ENCODE measurements at regions not wholly inside any gene's neighbourhood (a gene's known extent, or its start where the extent isn't known, plus 50 kb on each side); places are given as distances from the start of the nearest gene placed in this dataset.

GRCh38 chr7:41830271-41830670 lies 127.4 kb upstream of the INHBA start:
- no peak for DNase-seq

GRCh38 chr7:41828911-41829310 lies 126.0 kb upstream of the INHBA start:
- no peak for DNase-seq

GRCh38 chr7:41826641-41827040 lies 123.8 kb upstream of the INHBA start:
- no peak for DNase-seq

- peak; percentile 20 for DNase-seq
These were observed 123.1 kb upstream of the INHBA start for GRCh38 chr7:41825927-41826480.

GRCh38 chr7:41824284-41824683 lies 121.4 kb upstream of the INHBA start:
- DNase-seq: no peak

- DNase-seq: no peak
These were observed 119.4 kb upstream of the INHBA start for GRCh38 chr7:41822259-41822817.

GRCh38 chr7:41821521-41822213 lies 118.8 kb upstream of the INHBA start:
- no peak for DNase-seq

- DNase-seq: no peak
These were observed 117.3 kb upstream of the INHBA start for GRCh38 chr7:41820111-41820671.

- DNase-seq: no peak
These were observed 116.8 kb upstream of the INHBA start for GRCh38 chr7:41819645-41820044.

- DNase-seq: no peak
These were observed 116.0 kb upstream of the INHBA start for GRCh38 chr7:41818765-41819398.

- DNase-seq: no peak
These were observed 114.5 kb upstream of the INHBA start for GRCh38 chr7:41817386-41817785.

- DNase-seq: no peak
These were observed 113.2 kb upstream of the INHBA start for GRCh38 chr7:41816111-41816510.

- DNase-seq: no peak
These were observed 112.0 kb upstream of the INHBA start for GRCh38 chr7:41814888-41815287.

GRCh38 chr7:41813286-41813685 lies 110.4 kb upstream of the INHBA start:
- no peak for DNase-seq

GRCh38 chr7:41811941-41812340 lies 109.1 kb upstream of the INHBA start:
- DNase-seq: no peak

- DNase-seq: no peak
These were observed 107.2 kb upstream of the INHBA start for GRCh38 chr7:41809940-41810576.

- DNase-seq: no peak
These were observed 106.6 kb upstream of the INHBA start for GRCh38 chr7:41809529-41809939.

- no peak for DNase-seq
These were observed 106.2 kb upstream of the INHBA start for GRCh38 chr7:41809116-41809515.

GRCh38 chr7:41808541-41808940 lies 105.7 kb upstream of the INHBA start:
- no peak for DNase-seq

- no peak for DNase-seq
These were observed 100.7 kb upstream of the INHBA start for GRCh38 chr7:41803569-41803968.

GRCh38 chr7:41796331-41796730 lies 93.4 kb upstream of the INHBA start:
- no peak for DNase-seq

- DNase-seq: no peak
These were observed 92.5 kb upstream of the INHBA start for GRCh38 chr7:41795276-41795833.

GRCh38 chr7:41793556-41793955 lies 90.7 kb upstream of the INHBA start:
- DNase-seq: no peak

All from eye (tissue), 1 donor.